ENCODE measurements at regions not wholly inside any gene's neighbourhood (a gene's known extent, or its start where the extent isn't known, plus 50 kb on each side); places are given as distances from the start of the nearest gene placed in this dataset.

DNA sequence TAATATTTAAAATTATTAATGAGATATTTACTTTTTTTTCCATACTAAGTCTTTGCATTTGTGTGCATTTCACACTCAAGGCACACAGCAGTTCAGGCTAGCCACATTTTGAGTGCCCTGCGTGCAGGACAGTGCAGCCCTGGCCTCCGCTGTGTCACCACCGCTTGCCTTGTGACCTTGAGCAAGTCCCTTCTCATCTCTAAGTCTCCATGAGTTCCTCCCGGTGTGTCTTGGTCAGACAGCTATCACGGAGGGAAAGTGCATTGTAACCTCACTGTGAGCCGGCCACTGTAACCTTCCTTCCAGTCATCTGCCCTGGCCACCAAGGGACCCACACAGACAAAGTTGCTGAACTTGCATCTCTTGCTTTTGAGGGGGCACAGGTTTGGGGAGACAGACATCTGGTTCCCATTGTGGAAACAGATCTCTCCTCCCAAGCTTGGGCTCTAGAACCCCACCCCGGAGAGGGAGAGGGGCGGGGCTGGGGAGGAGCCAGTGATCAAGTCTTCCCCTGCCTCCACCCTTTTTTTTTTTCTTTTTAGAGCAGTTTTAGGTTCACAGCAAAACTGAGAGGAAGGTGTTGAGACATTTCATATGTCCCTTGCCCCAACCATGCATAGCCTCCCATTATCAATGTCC lies 96.8 kb downstream of the C9orf50 start:
- Mint-ChIP-seq H3K4me1 (peaks cover 7% of the 10 kb centered on the region), H3K36me3 (no peaks in the 10 kb centered on the region), H3K27ac (no peak overlapping the region), H3K9me3 (peaks cover 4% of the 10 kb centered on the region), H3K4me3 (no peak overlapping the region)
- no peak for DNase-seq (ENCODE audit: low spot score in 2 of 2)
- ATAC-seq = no peak

GRCh38 chr9:129522351-129522750 lies 98.5 kb downstream of the C9orf50 start:
- DNase-seq (ENCODE audit: low spot score in 2 of 2) (no peak), ATAC-seq (no peak)
- H3K36me3 Mint-ChIP-seq = no peaks in the 10 kb centered on the region
- H3K4me3 Mint-ChIP-seq = no peak overlapping the region
- H3K27ac Mint-ChIP-seq = no peak overlapping the region
- H3K9me3 Mint-ChIP-seq = peaks cover 5% of the 10 kb centered on the region
- peaks cover 7% of the 10 kb centered on the region for H3K4me1 Mint-ChIP-seq

GRCh38 chr9:129520082-129520481 lies 100.8 kb downstream of the C9orf50 start:
- ATAC-seq = no peak
- Mint-ChIP-seq H3K4me1 (peaks cover 6% of the 10 kb centered on the region), H3K4me3 (no peak overlapping the region)

GRCh38 chr9:129518074-129518473 lies 102.8 kb downstream of the C9orf50 start:
- DNase-seq (ENCODE audit: low spot score in 2 of 2) (no peak), ATAC-seq (no peak)
- H3K4me3 Mint-ChIP-seq = no peak overlapping the region
- H3K4me1 Mint-ChIP-seq = no peaks in the 10 kb centered on the region
- peaks cover 13% of the 10 kb centered on the region for H3K9me3 Mint-ChIP-seq
- no peaks in the 10 kb centered on the region for H3K36me3 Mint-ChIP-seq
- no peak overlapping the region for H3K27ac Mint-ChIP-seq

More at GRCh38 chr9:129520082-129520481, 100.8 kb downstream of the C9orf50 start:
- no peaks in the 10 kb centered on the region for H3K36me3 Mint-ChIP-seq
- DNase-seq (ENCODE audit: low spot score in 2 of 2) = no peak
- H3K27ac Mint-ChIP-seq = no peak overlapping the region
- peaks cover 5% of the 10 kb centered on the region for H3K9me3 Mint-ChIP-seq

GRCh38 chr9:129517006-129517405 lies 103.9 kb downstream of the C9orf50 start:
- Mint-ChIP-seq H3K4me3 (no peak overlapping the region), H3K9me3 (peaks cover 14% of the 10 kb centered on the region), H3K4me1 (no peaks in the 10 kb centered on the region), H3K36me3 (no peaks in the 10 kb centered on the region), H3K27ac (no peak overlapping the region)
- ATAC-seq = no peak
- no peak for DNase-seq (ENCODE audit: low spot score in 2 of 2)

GRCh38 chr9:129514891-129515290 lies 106.0 kb downstream of the C9orf50 start:
- H3K9me3 Mint-ChIP-seq = peaks cover 14% of the 10 kb centered on the region
- ATAC-seq = no peak
- no peaks in the 10 kb centered on the region for H3K4me1 Mint-ChIP-seq
- H3K27ac Mint-ChIP-seq = no peak overlapping the region
- no peaks in the 10 kb centered on the region for H3K36me3 Mint-ChIP-seq
- DNase-seq (ENCODE audit: low spot score in 2 of 2) = no peak
- H3K4me3 Mint-ChIP-seq = no peak overlapping the region

- Mint-ChIP-seq H3K36me3 (no peaks in the 10 kb centered on the region), H3K9me3 (peaks cover 14% of the 10 kb centered on the region), H3K27ac (no peak overlapping the region), H3K4me3 (no peak overlapping the region), H3K4me1 (no peaks in the 10 kb centered on the region)
- ATAC-seq = no peak
- no peak for DNase-seq (ENCODE audit: low spot score in 2 of 2)
These were observed 106.4 kb downstream of the C9orf50 start for GRCh38 chr9:129514497-129514867.

GRCh38 chr9:129513856-129514496 lies 106.9 kb downstream of the C9orf50 start:
- no peak for DNase-seq (ENCODE audit: low spot score in 2 of 2)
- peaks cover 14% of the 10 kb centered on the region for H3K9me3 Mint-ChIP-seq
- no peak for ATAC-seq

DNA sequence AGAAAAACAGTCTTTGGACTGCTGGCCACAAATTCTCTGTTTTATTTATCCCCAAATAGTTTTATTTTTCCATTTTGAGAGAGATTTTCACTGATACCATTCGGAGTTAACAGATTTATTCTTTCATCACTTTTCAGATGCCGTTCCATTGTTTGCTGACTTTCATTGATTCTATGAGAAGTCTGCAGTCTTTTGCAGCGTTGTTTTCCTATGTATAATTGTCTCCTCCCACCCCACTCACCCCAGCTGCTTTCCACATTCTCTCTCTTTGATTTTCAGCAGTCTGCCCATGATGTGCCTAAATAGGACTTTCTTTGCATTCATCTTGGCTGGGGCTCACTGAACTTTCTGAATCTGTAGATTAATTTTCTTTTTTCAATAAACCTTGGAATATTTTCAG lies 107.6 kb downstream of the C9orf50 start:
- no peak overlapping the region for H3K27ac Mint-ChIP-seq
- no peak for ATAC-seq

More at GRCh38 chr9:129513856-129514496, 106.9 kb downstream of the C9orf50 start:
- no peak overlapping the region for H3K27ac Mint-ChIP-seq
- no peaks in the 10 kb centered on the region for H3K36me3 Mint-ChIP-seq
- H3K4me3 Mint-ChIP-seq = no peak overlapping the region
- no peaks in the 10 kb centered on the region for H3K4me1 Mint-ChIP-seq

DNA sequence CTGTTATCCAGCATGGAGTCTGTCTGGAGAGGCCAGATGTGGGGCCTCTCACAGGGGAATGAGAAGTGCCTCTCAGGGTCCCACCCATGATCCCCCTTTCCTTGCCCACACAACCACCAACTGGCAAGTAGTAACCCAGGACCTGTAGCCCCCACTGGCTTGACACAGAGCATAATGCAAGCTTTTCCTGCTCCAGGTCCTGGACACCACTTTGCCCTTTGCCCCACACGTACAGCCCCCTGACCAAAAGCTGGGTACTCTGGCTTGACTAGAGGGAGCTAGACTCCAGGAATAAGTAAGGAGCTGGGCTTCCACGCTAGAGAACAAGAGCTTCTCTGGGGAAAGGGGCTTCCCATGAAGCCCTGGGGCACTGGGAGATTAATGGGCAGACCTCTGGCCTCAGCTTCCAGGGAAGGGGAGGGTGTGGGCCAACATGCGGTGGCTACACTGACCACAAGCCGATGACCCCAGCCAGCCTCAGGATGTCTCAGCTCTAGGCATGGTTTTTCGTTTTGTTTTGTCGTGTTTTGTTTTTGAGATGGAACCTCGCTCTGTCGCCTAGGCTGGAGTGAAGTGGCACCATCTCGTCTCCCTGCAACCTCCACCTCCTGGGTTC lies 109.5 kb downstream of the C9orf50 start:
- Mint-ChIP-seq H3K9me3 (peaks cover 10% of the 10 kb centered on the region), H3K4me1 (no peaks in the 10 kb centered on the region), H3K4me3 (no peak overlapping the region), H3K27ac (no peak overlapping the region), H3K36me3 (peaks cover 3% of the 10 kb centered on the region)
- DNase-seq (ENCODE audit: low spot score in 2 of 2) (no peak), ATAC-seq (no peak)

More for the DNA sequence above, 107.6 kb downstream of the C9orf50 start:
- Mint-ChIP-seq H3K4me3 (no peak overlapping the region), H3K9me3 (peaks cover 14% of the 10 kb centered on the region), H3K36me3 (no peaks in the 10 kb centered on the region), H3K4me1 (no peaks in the 10 kb centered on the region)
- no peak for DNase-seq (ENCODE audit: low spot score in 2 of 2)

DNA sequence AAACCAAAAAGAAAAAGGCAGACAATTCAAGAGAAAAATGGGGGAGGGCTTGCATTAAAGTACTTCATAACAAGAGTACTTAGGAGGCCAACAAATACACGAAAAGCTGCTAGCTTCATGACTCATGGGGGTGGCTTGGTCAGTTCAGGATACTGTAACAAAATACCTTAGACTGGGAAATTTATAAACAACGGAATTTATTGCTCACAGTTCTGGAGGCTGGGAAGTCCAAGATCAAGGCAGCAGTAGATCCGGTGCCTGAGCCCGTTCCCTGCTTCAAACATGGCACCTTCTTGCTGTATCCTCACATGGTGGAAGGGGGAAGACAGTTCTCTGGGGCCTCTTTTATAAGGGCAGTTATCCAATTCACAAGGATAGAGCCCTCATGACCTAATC lies 111.4 kb downstream of the C9orf50 start:
- peaks cover 8% of the 10 kb centered on the region for H3K9me3 Mint-ChIP-seq
- H3K4me1 Mint-ChIP-seq = peaks cover 4% of the 10 kb centered on the region
- H3K4me3 Mint-ChIP-seq = no peak overlapping the region
- DNase-seq (ENCODE audit: low spot score in 2 of 2) (no peak), ATAC-seq (no peak)
- H3K36me3 Mint-ChIP-seq = peaks cover 13% of the 10 kb centered on the region
- no peak overlapping the region for H3K27ac Mint-ChIP-seq

DNA sequence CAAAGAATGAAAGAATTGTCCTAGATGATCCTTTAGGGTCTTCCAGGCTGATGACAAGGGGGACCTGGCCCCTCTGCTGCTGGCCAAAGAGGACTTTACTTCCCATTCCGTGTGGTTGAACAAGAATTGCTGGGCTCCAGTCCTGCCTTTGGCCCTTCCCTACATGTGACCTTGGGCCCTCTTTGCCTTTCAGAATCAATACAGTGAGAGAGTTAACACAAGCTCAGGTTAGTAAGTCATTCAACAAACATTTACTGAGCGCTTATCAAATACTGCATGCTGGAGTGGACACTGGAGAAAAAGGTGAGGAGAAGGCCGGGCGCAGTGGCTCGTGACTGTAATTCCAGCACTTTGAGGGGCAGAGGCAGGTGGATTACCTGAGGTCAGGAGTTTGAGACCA lies 113.1 kb downstream of the C9orf50 start:
- no peak for ATAC-seq
- Mint-ChIP-seq H3K4me3 (no peak overlapping the region), H3K9me3 (no peaks in the 10 kb centered on the region), H3K27ac (peak overlapping the region; percentile 65), H3K36me3 (peaks cover 30% of the 10 kb centered on the region), H3K4me1 (peaks cover 19% of the 10 kb centered on the region)
- DNase-seq (ENCODE audit: low spot score in 2 of 2) = no peak

- Mint-ChIP-seq H3K4me3 (no peak overlapping the region), H3K36me3 (peaks cover 37% of the 10 kb centered on the region), H3K9me3 (no peaks in the 10 kb centered on the region), H3K27ac (peak overlapping the region; percentile 20), H3K4me1 (peaks cover 23% of the 10 kb centered on the region)
- ATAC-seq = no peak
- no peak for DNase-seq (ENCODE audit: low spot score in 2 of 2)
These were observed 114.0 kb downstream of the C9orf50 start for GRCh38 chr9:129506892-129507291.

DNA sequence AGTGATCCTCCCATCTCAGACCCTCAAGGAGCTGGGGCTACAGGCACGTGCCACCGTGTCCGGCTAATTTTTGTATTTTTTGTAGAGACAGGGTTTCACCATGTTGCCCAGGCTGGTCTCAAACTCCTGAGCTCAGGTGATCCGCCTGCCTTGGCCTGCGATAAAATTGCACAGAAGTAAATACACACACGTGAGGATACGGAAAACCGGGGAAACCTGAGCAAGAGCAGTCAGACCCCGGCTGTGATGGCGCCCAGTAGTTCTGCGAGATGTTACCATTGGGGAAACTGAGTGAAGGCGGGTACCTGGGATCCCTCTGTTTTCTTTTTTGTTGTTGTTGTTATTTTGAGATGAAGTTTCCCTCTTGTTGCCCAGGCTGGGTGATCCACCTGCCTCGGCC lies 114.9 kb downstream of the C9orf50 start:
- ATAC-seq (no peak), DNase-seq (ENCODE audit: low spot score in 2 of 2) (no peak)
- no peaks in the 10 kb centered on the region for H3K9me3 Mint-ChIP-seq
- no peak overlapping the region for H3K4me3 Mint-ChIP-seq
- peak overlapping the region; percentile 20 for H3K27ac Mint-ChIP-seq
- H3K4me1 Mint-ChIP-seq = peaks cover 31% of the 10 kb centered on the region
- H3K36me3 Mint-ChIP-seq = peaks cover 37% of the 10 kb centered on the region

GRCh38 chr9:129505270-129505902 lies 115.5 kb downstream of the C9orf50 start:
- H3K4me1 Mint-ChIP-seq = peaks cover 38% of the 10 kb centered on the region
- H3K9me3 Mint-ChIP-seq = no peaks in the 10 kb centered on the region
- DNase-seq (ENCODE audit: low spot score in 2 of 2) = no peak
- no peak overlapping the region for H3K27ac Mint-ChIP-seq
- no peak overlapping the region for H3K4me3 Mint-ChIP-seq
- H3K36me3 Mint-ChIP-seq = peaks cover 42% of the 10 kb centered on the region
- no peak for ATAC-seq

DNA sequence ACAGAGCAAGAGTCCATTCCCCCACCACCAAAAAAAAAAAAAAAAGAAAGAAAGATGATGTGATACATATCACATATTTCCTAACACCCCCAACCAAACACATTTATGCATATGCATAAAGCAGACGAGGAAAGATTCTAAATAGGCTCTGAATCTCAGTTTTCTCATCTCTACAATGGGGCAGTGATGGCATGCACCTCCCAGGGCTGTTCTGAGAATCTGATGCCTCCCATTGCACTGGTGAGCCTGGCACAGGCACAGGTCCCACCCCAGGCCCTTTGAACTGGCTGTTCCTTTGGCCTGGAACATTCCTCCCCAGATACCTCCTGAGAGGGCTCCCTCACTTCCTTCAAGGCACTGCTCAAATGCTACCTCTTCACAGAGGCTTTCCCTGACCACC lies 116.5 kb downstream of the C9orf50 start:
- Mint-ChIP-seq H3K27ac (peak overlapping the region; percentile 27), H3K4me3 (no peak overlapping the region), H3K36me3 (peaks cover 42% of the 10 kb centered on the region), H3K9me3 (no peaks in the 10 kb centered on the region), H3K4me1 (peaks cover 38% of the 10 kb centered on the region)
- no peak for DNase-seq (ENCODE audit: low spot score in 2 of 2)
- ATAC-seq = no peak

Measured in stimulated activated effector memory CD8-positive, alpha-beta T cell treated with anti-CD3 and anti-CD28 coated beads, Interleukin-12 subunit alpha, Interleukin-12 subunit beta, amount 100 ng/mL, for 72 hours (primary cell).